HUES6 (cell line): ENCODE measurements at regions not wholly inside any gene's neighbourhood (a gene's known extent, or its start where the extent isn't known, plus 50 kb on each side); places are given as distances from the start of the nearest gene placed in this dataset.

Experiments
- H3K27ac ChIP-seq: 2 replicates; pipeline ENCODE4 v1.7.0; 2013; ENCODE audit warnings: low read depth, mild to moderate bottlenecking, low read length, inconsistent platforms
- H3K27me3 ChIP-seq: 2 replicates; pipeline ENCODE4 v1.6.1; 2013; ENCODE audit warnings: low read length; ENCODE audit not compliant: control insufficient read depth, insufficient read depth
- H3K36me3 ChIP-seq: 2 replicates; pipeline ENCODE4 v1.6.1; 2013; ENCODE audit warnings: low read length; ENCODE audit not compliant: control insufficient read depth, insufficient read depth
- H3K4me1 ChIP-seq: 2 replicates; pipeline ENCODE4 v1.6.1; 2013; ENCODE audit warnings: low read length; ENCODE audit not compliant: control insufficient read depth, insufficient read depth
- H3K4me3 ChIP-seq: 2 replicates; pipeline ENCODE4 v1.5.1; 2013; ENCODE audit warnings: low read depth, low read length
- H3K9ac ChIP-seq: one replicate; pipeline ENCODE4 v1.6.1; 2013; ENCODE audit warnings: mild to moderate bottlenecking, low read length
- H3K9me3 ChIP-seq: 2 replicates; pipeline ENCODE4 v1.6.1; 2013; ENCODE audit warnings: low read depth, low read length; ENCODE audit not compliant: control insufficient read depth, insufficient read depth

- no peak overlapping the region for H3K27ac ChIP-seq
- no peaks in the 10 kb centered on the region for H3K36me3 ChIP-seq
- H3K9me3 ChIP-seq, result no peaks in the 10 kb centered on the region
- no peak overlapping the region for H3K9ac ChIP-seq
- H3K4me1 ChIP-seq, result no peaks in the 10 kb centered on the region
- H3K4me3 ChIP-seq, result no peak overlapping the region
- no peaks in the 10 kb centered on the region; the same call in 1 of the 2 replicates for H3K27me3 ChIP-seq
These were observed 346.5 kb upstream of the FMR1 start for GRCh38 chrX:147565237-147565636.

GRCh38 chrX:147570483-147570882 lies 341.2 kb upstream of the FMR1 start:
- H3K27me3 ChIP-seq, result no peaks in the 10 kb centered on the region; the same call in 1 of the 2 replicates
- H3K36me3 ChIP-seq, result no peaks in the 10 kb centered on the region
- no peak overlapping the region for H3K9ac ChIP-seq
- no peak overlapping the region for H3K4me3 ChIP-seq
- no peaks in the 10 kb centered on the region for H3K4me1 ChIP-seq
- H3K27ac ChIP-seq, result no peak overlapping the region
- H3K9me3 ChIP-seq, result no peaks in the 10 kb centered on the region

- Histone ChIP-seq H3K27me3 (no peaks in the 10 kb centered on the region; the same call in 1 of the 2 replicates), H3K4me3 (no peak overlapping the region), H3K9me3 (no peaks in the 10 kb centered on the region), H3K36me3 (no peaks in the 10 kb centered on the region), H3K9ac (no peak overlapping the region), H3K4me1 (no peaks in the 10 kb centered on the region), H3K27ac (no peak overlapping the region)
These were observed 338.5 kb upstream of the FMR1 start for GRCh38 chrX:147573266-147573665.

- Histone ChIP-seq H3K36me3 (no peaks in the 10 kb centered on the region), H3K4me3 (no peak overlapping the region), H3K27ac (no peak overlapping the region), H3K27me3 (0 out of 2 replicates have a peak, but pooled peaks cover 2% of the 10 kb centered on the region), H3K4me1 (no peaks in the 10 kb centered on the region), H3K9me3 (no peaks in the 10 kb centered on the region), H3K9ac (no peak overlapping the region)
These were observed 309.5 kb upstream of the FMR1 start for GRCh38 chrX:147602176-147602696.

- no peak overlapping the region for H3K9ac ChIP-seq
- H3K27me3 ChIP-seq, result peaks cover 11% of the 10 kb centered on the region; the same call in 1 of the 2 replicates
- H3K36me3 ChIP-seq, result no peaks in the 10 kb centered on the region
- H3K4me1 ChIP-seq, result no peaks in the 10 kb centered on the region
- no peak overlapping the region for H3K4me3 ChIP-seq
- H3K9me3 ChIP-seq, result no peaks in the 10 kb centered on the region
- no peak overlapping the region for H3K27ac ChIP-seq
These were observed 285.1 kb upstream of the FMR1 start for GRCh38 chrX:147626605-147627004.

GRCh38 chrX:147635186-147635585 lies 276.5 kb upstream of the FMR1 start:
- Histone ChIP-seq H3K9me3 (peaks cover 2% of the 10 kb centered on the region; the same call in 1 of the 2 replicates), H3K4me3 (no peak overlapping the region), H3K36me3 (no peaks in the 10 kb centered on the region), H3K27ac (no peak overlapping the region), H3K4me1 (peaks cover 3% of the 10 kb centered on the region; the same call in 1 of the 2 replicates), H3K27me3 (peaks cover 10% of the 10 kb centered on the region; the same call in 1 of the 2 replicates), H3K9ac (no peak overlapping the region)

- H3K9ac ChIP-seq, result no peak overlapping the region
- H3K9me3 ChIP-seq, result peaks cover 2% of the 10 kb centered on the region; the same call in 1 of the 2 replicates
- H3K27me3 ChIP-seq, result peaks cover 10% of the 10 kb centered on the region; the same call in 1 of the 2 replicates
- no peak overlapping the region for H3K27ac ChIP-seq
- peaks cover 3% of the 10 kb centered on the region; the same call in 1 of the 2 replicates for H3K4me1 ChIP-seq
- no peak overlapping the region for H3K4me3 ChIP-seq
- H3K36me3 ChIP-seq, result no peaks in the 10 kb centered on the region
These were observed 274.5 kb upstream of the FMR1 start for GRCh38 chrX:147637190-147637589.

- H3K4me1 ChIP-seq, result no peaks in the 10 kb centered on the region
- H3K4me3 ChIP-seq, result no peak overlapping the region
- H3K27ac ChIP-seq, result no peak overlapping the region
- H3K9ac ChIP-seq, result no peak overlapping the region
- H3K27me3 ChIP-seq, result peaks cover 6% of the 10 kb centered on the region; the same call in 1 of the 2 replicates
- no peaks in the 10 kb centered on the region for H3K36me3 ChIP-seq
- H3K9me3 ChIP-seq, result peaks cover 30% of the 10 kb centered on the region
These were observed 264.6 kb upstream of the FMR1 start for GRCh38 chrX:147646949-147647723.

- no peak overlapping the region for H3K27ac ChIP-seq
- H3K9me3 ChIP-seq, result no peaks in the 10 kb centered on the region
- H3K4me3 ChIP-seq, result no peak overlapping the region
- no peak overlapping the region for H3K9ac ChIP-seq
- H3K27me3 ChIP-seq, result peaks cover 100% of the 10 kb centered on the region
- no peaks in the 10 kb centered on the region for H3K36me3 ChIP-seq
- peaks cover 4% of the 10 kb centered on the region; the same call in 1 of the 2 replicates for H3K4me1 ChIP-seq
These were observed 235.9 kb upstream of the FMR1 start for GRCh38 chrX:147675819-147676218.

- Histone ChIP-seq H3K9ac (no peak overlapping the region), H3K4me1 (peaks cover 15% of the 10 kb centered on the region), H3K27me3 (peaks cover 100% of the 10 kb centered on the region), H3K4me3 (no peak overlapping the region), H3K36me3 (no peaks in the 10 kb centered on the region), H3K27ac (no peak overlapping the region), H3K9me3 (no peaks in the 10 kb centered on the region)
These were observed 232.2 kb upstream of the FMR1 start for GRCh38 chrX:147679356-147680005.

- Histone ChIP-seq H3K27ac (no peak overlapping the region), H3K4me1 (peaks cover 15% of the 10 kb centered on the region), H3K36me3 (no peaks in the 10 kb centered on the region), H3K9me3 (no peaks in the 10 kb centered on the region), H3K9ac (no peak overlapping the region), H3K27me3 (peaks cover 100% of the 10 kb centered on the region), H3K4me3 (no peak overlapping the region)
These were observed 231.5 kb upstream of the FMR1 start for GRCh38 chrX:147680251-147680650.
